Right cardiac atrium (tissue), 5 donors: ENCODE measurements at regions not wholly inside any gene's neighbourhood (a gene's known extent, or its start where the extent isn't known, plus 50 kb on each side); places are given as distances from the start of the nearest gene placed in this dataset.

ENCODE experiments used
- ATAC-seq, 2 donors: fragments of 200-7000 bp; cut with Tn5 transposase; one replicate each; pipeline versions ENCODE4 v1.8.0 to v1.9.1; 2020; ENCODE audit warnings: moderate library complexity in 2 of 2, mild to moderate bottlenecking in 1 of 2
- DNase-seq, 3 donors: peaks; one replicate each; pipeline ENCODE4 v3.0.0-alpha.2; 2020
- H3K27ac ChIP-seq: one replicate; pipeline ENCODE4 v1.5.1; 2013; ENCODE audit warnings: mild to moderate bottlenecking, low read length, control low read depth, moderate library complexity
- H3K27me3 ChIP-seq: one replicate; pipeline ENCODE4 v1.6.1; 2013; ENCODE audit not compliant: control insufficient read depth, insufficient read depth
- H3K4me1 ChIP-seq: one replicate; pipeline ENCODE4 v1.6.1; 2013; ENCODE audit warnings: low read length; ENCODE audit not compliant: control insufficient read depth, insufficient read depth
- H3K4me3 ChIP-seq: one replicate; pipeline ENCODE4 v1.5.1; 2013; ENCODE audit warnings: low read length, control low read depth
- H3K9me3 ChIP-seq: one replicate; pipeline ENCODE4 v1.6.1; 2013; ENCODE audit warnings: low read length; ENCODE audit not compliant: control insufficient read depth
- WGBS: extraction: QIAGEN DNeasy Blood & Tissue Kit; methylation state at CpG from one replicate; pipeline ENCODE4 v1.1.7; 2013; 5-methylcytosine and 5-hydroxymethylcytosine counted together
- intact Hi-C, 4 donors: fragments of 100-400 bp; cut with DNase I; formaldehyde crosslinking; loops; one replicate each; pipeline versions ENCODE4 v1.11.0 to v1.14.0; 2022 to 2023
- donor health status: healthy with polysubstance abuse.
- donor health status: DM: no; HTN: yes; CAD: no.
- donor health status: DM: no; HTN: no; CAD: no.
- donor health status: DM: no; HTN: yes; CAD: no; lungs with severe emphysema.
- donor health status: DM: yes; HTN: yes; CAD: no.

DNA sequence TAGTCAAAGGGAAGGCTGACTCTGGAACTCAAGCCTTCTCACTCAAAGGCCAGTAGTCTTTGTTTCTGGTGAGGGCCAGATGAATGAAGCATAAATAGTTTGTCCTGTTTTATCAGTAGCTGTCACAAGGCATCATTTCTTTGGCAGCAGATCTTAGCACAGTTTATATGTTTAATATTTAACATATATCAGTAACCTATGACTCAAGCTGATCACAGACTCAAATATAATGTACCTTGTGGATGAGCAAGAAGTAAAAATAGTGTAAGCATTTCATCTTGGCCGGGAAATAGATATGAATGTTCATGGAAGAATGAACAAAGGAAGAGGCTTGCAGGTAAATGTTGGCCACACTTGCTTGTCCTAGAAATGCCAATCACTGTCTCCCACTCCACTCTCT is 158.3 kb upstream of the BMP4 start:
- 98% methylated on average over 1 of the region's 1 CpG for WGBS
- ATAC-seq (no peak), DNase-seq (no peak)
- no peak overlapping the region for H3K27ac ChIP-seq
- H3K27me3 ChIP-seq = no peaks in the 10 kb centered on the region
- no peaks in the 10 kb centered on the region for H3K4me1 ChIP-seq
- H3K4me3 ChIP-seq = no peak overlapping the region
- H3K9me3 ChIP-seq = no peaks in the 10 kb centered on the region
- intact Hi-C loops = no loop called here

DNA sequence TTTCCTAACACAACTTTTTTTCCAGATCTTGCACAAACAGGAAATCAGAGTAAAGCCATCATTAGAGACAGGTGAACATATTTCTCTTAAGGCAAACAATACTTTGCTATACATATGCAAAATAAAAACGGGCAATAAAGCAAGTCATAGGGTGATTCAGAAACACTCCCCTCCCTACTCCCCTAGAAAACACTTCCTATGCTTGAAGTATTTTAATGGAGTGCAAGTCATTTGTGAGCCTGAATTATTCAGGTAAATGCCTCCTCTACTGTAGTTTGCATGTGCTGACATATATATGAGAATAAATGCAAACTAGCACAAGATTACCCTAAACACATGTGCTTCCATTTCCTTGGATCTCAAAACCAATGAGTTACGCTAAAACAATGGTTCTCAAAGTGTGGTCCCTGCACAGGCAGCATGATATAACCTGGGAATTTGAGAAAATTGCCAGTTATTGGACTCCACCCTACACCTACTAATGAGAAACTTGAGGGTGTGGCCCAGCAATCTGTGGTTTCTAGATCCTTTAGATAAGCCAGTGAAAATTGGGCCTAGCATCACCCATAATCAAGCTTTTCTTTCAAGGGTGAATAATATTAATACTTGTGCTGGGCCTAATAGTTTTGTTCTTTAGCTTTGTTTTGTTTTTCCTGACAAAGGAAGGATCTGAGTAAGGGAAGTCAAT is 159.7 kb upstream of the BMP4 start:
- Histone ChIP-seq H3K9me3 (no peaks in the 10 kb centered on the region), H3K4me3 (no peak overlapping the region), H3K27me3 (no peaks in the 10 kb centered on the region), H3K27ac (no peak overlapping the region), H3K4me1 (no peaks in the 10 kb centered on the region)
- intact Hi-C loops = no loop called here
- DNase-seq (no peak), ATAC-seq (no peak)
- 95% methylated on average over 2 of the region's 2 CpGs for WGBS

DNA sequence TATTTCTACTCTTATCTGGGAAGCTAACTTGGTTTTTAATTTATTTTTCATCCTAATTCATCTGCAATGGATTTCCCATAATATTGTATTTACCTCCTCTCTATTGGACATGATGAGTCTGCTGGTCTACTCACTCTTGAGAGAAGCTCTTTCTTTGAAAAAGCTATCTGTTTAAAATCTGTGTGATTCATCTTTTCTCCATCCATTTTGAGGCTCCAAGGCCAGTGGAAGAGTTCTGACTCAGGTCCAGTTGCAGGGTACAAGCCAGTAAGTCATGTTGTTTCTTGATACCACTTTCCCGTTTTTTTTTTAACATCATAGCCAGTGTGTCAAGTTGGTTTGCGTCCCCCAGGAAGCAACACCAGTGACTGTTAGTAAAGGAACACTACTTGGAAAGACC is 160.3 kb upstream of the BMP4 start:
- Histone ChIP-seq H3K9me3 (no peaks in the 10 kb centered on the region), H3K4me3 (no peak overlapping the region), H3K27me3 (no peaks in the 10 kb centered on the region), H3K27ac (no peak overlapping the region), H3K4me1 (no peaks in the 10 kb centered on the region)
- WGBS = 62% methylated on average over 2 of the region's 2 CpGs
- no peak for ATAC-seq
- no peak for DNase-seq
- intact Hi-C loops = no loop called here

DNA sequence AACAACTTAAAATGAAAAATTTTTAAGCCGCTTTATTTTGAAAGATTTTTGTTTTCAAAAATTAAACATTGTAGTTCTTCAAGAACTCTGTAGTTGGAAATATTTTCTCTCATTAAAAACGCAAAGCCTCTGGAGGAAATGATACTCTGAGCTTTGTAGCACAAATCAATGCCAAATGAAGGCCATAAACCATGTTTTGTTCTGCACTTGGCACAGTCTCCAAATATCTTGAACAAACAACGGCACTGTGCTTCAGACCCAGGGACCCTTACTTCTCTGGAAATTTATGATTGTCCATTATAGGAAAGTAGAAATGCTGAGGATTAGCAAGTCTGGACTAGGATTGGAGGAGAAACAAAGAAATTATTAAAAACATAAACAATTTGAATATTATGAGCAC is 160.8 kb upstream of the BMP4 start:
- H3K4me1 ChIP-seq = no peaks in the 10 kb centered on the region
- H3K27ac ChIP-seq = no peak overlapping the region
- H3K4me3 ChIP-seq = no peak overlapping the region
- WGBS = 26% methylated on average over 3 of the region's 3 CpGs
- H3K9me3 ChIP-seq = no peaks in the 10 kb centered on the region
- intact Hi-C loops = no loop called here
- DNase-seq (no peak), ATAC-seq (no peak)
- no peaks in the 10 kb centered on the region for H3K27me3 ChIP-seq

DNA sequence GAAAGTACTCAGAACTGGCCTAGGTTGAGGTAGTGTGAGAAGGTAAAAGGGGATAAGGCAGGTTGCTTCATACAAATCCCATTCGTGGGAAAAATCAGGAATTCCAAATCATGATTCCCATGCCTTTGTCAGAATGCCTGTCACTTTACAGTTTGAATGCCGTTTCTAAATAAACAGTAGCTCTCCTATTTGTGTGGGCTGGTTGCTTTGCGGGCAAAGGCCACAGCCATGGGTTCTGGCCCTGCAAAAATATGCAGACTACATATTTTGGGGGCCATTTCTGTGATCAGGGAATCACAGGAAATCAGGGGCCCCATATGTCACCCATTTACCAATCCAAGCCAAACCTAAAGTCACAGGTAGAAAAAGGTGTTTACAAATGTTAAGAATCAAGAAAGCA is 161.3 kb upstream of the BMP4 start:
- no peak overlapping the region for H3K4me3 ChIP-seq
- no peaks in the 10 kb centered on the region for H3K27me3 ChIP-seq
- intact Hi-C loops = no loop called here
- no peak for DNase-seq
- no peak overlapping the region for H3K27ac ChIP-seq
- no peaks in the 10 kb centered on the region for H3K9me3 ChIP-seq
- no peak for ATAC-seq
- H3K4me1 ChIP-seq = no peaks in the 10 kb centered on the region
- 83% methylated on average over 3 of the region's 3 CpGs for WGBS

DNA sequence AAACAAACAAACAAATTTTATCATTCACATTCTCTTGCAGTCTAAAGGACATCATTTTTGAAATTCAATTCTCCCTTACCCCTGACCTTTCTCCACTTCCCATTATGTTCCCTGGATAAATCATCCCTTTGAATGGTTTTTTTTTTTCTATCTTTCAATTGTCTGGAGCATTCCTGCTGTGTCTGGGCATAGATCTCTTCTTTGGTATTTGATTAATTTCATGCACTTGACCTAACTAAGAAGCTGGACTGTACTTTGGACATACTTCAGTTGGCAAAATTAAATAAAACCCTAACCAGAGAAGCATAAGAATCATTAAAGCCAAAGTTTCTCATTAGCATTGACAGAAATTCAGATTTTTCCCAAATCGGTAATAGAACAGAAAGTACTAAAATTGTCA is 163.6 kb upstream of the BMP4 start:
- DNase-seq = no peak
- H3K27me3 ChIP-seq = no peaks in the 10 kb centered on the region
- 67% methylated on average over 1 of the region's 1 CpG for WGBS
- H3K27ac ChIP-seq = no peak overlapping the region
- intact Hi-C loops = no loop called here
- no peaks in the 10 kb centered on the region for H3K9me3 ChIP-seq
- H3K4me1 ChIP-seq = no peaks in the 10 kb centered on the region
- H3K4me3 ChIP-seq = no peak overlapping the region
- no peak for ATAC-seq

DNA sequence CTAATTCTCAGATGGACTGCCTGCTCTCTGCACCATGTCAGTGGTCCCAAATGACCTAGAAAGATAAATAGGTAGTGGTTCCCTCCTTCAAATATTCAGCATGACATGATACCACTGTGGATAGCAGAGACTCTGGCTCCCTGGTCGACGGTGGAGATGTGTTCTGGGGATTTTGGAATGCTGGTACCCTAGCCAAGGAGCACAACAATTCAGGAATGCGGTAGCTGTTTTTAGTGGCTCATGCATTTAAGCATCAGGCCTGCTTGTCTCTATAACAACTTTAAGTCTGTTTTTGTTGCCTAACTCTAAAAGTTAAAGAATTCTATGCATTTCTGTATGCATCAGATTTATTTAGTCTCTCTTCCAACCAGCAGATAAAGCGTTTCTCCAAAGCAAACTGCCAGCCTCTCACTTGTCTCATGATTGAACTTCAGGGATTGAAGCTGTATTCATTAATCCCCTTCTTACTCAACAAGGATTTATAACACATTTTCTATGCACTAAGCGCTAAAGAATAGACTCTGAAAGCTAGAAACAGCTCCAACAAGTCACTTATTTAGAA is 164.9 kb upstream of the BMP4 start:
- WGBS = 55% methylated on average over 5 of the region's 5 CpGs
- Histone ChIP-seq H3K4me1 (no peaks in the 10 kb centered on the region), H3K9me3 (no peaks in the 10 kb centered on the region), H3K27me3 (no peaks in the 10 kb centered on the region), H3K4me3 (no peak overlapping the region), H3K27ac (no peak overlapping the region)
- DNase-seq = no peak
- no peak for ATAC-seq
- intact Hi-C loops = no loop called here

DNA sequence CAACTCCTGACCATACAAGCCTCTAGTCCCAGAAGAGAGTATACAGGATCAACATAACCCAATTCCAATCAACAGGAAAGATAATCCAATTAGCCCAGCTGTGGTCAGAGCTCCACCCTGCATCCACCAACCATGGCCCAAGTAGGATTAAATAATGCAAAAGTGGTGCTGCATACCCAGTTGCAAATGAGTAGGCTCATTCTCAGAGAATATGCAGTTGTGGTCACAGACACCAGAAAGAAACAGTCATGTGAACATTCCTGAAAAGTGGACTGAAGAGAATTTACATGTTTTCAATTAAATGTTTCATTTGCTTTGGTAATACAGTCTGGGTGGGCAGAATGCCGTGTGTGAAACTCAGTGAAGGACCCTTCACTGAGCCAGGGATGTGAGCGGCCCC is 167.2 kb upstream of the BMP4 start:
- H3K9me3 ChIP-seq = no peaks in the 10 kb centered on the region
- ATAC-seq (no peak), DNase-seq (no peak)
- no peaks in the 10 kb centered on the region for H3K4me1 ChIP-seq
- 98% methylated on average over 2 of the region's 2 CpGs for WGBS
- H3K4me3 ChIP-seq = no peak overlapping the region
- no peak overlapping the region for H3K27ac ChIP-seq
- intact Hi-C loops = no loop called here
- no peaks in the 10 kb centered on the region for H3K27me3 ChIP-seq

DNA sequence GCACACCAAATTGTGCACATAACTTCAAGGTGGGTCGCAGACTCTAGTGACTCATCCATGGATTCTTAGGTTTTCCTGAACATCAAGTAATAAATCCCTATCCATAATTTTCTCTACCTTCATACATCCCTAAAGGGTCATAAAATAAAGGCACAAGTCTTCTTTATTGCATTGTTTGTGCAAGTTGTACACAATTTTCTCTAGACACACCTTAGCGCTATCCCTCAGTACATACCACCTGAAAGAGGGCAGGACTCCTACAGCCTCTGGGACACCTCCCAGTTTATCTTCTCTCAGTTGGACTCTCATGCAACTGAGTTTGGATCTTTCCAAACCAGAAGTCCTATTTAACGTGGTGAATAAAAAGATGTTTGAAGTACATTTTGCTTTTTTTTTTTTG is 168.5 kb upstream of the BMP4 start:
- no peak overlapping the region for H3K4me3 ChIP-seq

DNA sequence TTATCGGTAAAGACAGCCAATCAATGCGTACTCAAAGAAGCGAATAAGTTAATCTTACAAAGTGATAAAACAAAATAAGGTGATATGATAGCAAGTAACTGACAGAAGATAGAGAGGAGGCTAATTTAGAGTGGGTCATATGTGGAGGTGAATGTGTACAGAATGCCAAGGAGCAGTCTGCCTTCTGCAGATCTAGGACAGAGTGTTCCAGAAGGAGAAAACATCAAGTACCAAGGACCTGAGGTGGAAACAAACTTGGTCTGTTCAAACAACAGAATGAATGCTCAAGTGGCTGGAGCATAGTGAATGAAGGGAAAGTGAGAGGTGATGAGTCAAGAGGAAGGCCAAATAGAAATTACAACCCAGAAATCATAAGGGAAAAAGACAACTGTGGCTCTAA is 170.3 kb upstream of the BMP4 start:
- Histone ChIP-seq H3K4me3 (no peak overlapping the region), H3K4me1 (no peaks in the 10 kb centered on the region), H3K9me3 (no peaks in the 10 kb centered on the region), H3K27ac (no peak overlapping the region), H3K27me3 (no peaks in the 10 kb centered on the region)
- ATAC-seq = no peak
- DNase-seq = no peak
- intact Hi-C loops = no loop called here
- 98% methylated on average over 3 of the region's 3 CpGs for WGBS

More for the DNA sequence above, 168.5 kb upstream of the BMP4 start:
- H3K9me3 ChIP-seq = no peaks in the 10 kb centered on the region
- no peaks in the 10 kb centered on the region for H3K4me1 ChIP-seq
- no peak overlapping the region for H3K27ac ChIP-seq
- intact Hi-C loops = no loop called here
- H3K27me3 ChIP-seq = no peaks in the 10 kb centered on the region
- ATAC-seq (no peak), DNase-seq (no peak)
- WGBS = 94% methylated on average over 3 of the region's 3 CpGs

DNA sequence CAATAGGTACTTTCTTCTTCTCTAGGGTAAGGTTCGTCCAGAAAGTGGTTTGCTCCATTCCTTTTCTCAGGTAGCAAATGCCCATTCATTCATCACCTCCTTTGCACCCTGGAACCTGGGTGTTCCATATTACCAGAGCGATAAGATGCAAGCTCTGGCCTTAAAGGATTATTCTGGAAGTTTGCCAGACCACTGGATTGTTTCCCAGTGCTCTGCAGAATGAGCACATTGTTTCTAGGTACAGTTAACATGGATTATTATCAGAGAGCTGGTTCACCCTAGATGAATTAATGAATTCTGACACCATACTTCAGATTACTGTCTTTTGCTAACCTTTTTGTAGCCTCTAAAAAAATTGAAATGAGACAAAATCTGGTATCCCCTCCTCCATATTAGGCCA is 170.9 kb upstream of the BMP4 start:
- intact Hi-C loops = no loop called here
- no peak for ATAC-seq
- 24% methylated on average over 2 of the region's 2 CpGs for WGBS

More for the DNA sequence above, 170.9 kb upstream of the BMP4 start:
- no peaks in the 10 kb centered on the region for H3K9me3 ChIP-seq
- DNase-seq = no peak
- no peak overlapping the region for H3K27ac ChIP-seq
- H3K4me3 ChIP-seq = no peak overlapping the region
- H3K27me3 ChIP-seq = no peaks in the 10 kb centered on the region
- no peaks in the 10 kb centered on the region for H3K4me1 ChIP-seq
